D721Med (cell line): ENCODE measurements at regions not wholly inside any gene's neighbourhood (a gene's known extent, or its start where the extent isn't known, plus 50 kb on each side); places are given as distances from the start of the nearest gene placed in this dataset.
A peak's percentile ranks its signal among the peaks of the same experiment; 100 is the strongest.

Source experiments
- DNase-seq: peaks from one replicate; pipeline ENCODE4 v3.0.0; 2011; ENCODE audit warnings: low spot score; ENCODE audit not compliant: insufficient read length
- FAIRE-seq: peaks from 2 replicates; lab custom pipeline; 2011; peaks lifted over from hg19 to GRCh38; lab: Jason Lieb, UNC
- TF ChIP-seq, protein P1 (sequence below): IDR thresholded peaks from 2 replicates; pipeline ENCODE4 v1.5.1; 2012; ENCODE audit warnings: mild to moderate bottlenecking, control low read depth; ENCODE audit not compliant: insufficient read depth; ENCODE audit errors: missing control alignments

DNA sequence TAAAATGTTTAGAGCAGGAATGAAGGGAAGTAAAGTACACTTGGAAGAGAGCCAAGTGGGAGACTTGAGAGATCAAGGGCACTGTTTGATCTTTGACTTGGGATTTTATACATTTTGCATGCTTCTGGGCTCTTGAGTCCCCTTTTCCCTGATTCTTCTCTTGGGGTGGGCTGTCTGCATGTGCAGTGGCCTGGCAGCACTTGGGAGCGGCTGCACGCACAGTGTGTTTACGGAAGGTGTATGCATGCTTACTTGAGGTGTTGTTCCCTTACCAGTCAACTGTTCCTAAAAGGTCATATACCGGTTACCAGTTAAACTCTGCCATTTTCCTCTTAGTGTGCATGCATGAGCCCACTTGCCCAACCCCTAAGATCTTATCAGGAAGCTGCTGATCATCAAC, 377.7 kb downstream of the CYLC2 start:
- TF ChIP-seq, protein P1, sequence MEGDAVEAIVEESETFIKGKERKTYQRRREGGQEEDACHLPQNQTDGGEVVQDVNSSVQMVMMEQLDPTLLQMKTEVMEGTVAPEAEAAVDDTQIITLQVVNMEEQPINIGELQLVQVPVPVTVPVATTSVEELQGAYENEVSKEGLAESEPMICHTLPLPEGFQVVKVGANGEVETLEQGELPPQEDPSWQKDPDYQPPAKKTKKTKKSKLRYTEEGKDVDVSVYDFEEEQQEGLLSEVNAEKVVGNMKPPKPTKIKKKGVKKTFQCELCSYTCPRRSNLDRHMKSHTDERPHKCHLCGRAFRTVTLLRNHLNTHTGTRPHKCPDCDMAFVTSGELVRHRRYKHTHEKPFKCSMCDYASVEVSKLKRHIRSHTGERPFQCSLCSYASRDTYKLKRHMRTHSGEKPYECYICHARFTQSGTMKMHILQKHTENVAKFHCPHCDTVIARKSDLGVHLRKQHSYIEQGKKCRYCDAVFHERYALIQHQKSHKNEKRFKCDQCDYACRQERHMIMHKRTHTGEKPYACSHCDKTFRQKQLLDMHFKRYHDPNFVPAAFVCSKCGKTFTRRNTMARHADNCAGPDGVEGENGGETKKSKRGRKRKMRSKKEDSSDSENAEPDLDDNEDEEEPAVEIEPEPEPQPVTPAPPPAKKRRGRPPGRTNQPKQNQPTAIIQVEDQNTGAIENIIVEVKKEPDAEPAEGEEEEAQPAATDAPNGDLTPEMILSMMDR = no peak
- DNase-seq (no peak), FAIRE-seq (no peak)

DNA sequence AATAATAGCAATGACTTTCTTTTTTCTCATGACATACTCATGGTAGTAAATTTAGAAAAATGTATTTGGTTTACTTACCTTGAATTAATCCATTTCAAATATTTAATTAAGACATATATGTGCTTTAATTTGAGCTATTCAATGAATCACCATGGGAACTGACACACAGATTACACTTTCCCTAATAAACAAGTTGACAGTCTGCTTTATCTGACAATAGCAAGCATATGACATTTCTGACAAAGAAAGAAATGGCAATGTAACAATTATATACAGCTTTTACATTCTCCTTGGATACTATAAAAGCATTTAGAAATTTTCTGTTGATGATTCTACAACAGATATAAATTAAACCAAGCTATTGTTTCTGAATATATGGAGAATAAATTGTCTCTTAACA, 382.5 kb downstream of the CYLC2 start:
- no peak for DNase-seq
- TF ChIP-seq, protein P1 = no peak
- FAIRE-seq = no peak

DNA sequence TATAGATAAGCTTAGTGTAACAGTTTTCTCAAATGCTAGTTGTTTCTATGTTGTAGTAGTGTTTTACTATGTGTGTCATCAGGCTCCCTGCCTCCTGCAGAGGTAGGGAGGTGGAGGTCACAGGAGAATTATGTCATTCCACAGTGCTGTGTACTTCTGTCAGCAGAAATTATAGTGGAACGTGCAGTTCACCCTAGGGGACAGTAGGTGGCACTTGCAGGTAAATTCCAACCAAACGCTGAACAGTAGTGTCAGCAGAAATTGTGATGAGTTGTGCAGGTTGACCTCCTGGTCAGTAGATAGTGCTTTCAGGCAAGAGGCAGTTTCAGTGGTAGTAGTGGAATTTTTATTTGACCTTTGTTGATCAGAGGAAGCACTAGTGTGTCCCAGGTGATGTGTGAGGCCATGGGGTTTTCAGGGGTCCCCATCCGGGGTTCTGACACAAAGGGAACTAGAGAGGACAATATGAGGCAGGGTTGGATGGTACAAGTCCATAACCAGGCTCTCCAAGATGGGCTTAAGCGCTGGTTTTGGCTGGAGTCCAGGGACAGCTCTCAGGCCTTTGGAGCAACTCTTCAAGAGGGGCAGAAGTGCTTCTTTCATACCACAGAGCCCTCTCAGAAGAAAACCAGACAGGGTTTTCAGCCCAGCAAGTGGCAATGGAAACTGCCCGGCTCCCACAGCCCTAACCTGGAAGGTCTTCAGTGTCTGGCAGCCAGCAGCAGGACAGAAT, 402.9 kb downstream of the CYLC2 start:
- no peak for FAIRE-seq

DNA sequence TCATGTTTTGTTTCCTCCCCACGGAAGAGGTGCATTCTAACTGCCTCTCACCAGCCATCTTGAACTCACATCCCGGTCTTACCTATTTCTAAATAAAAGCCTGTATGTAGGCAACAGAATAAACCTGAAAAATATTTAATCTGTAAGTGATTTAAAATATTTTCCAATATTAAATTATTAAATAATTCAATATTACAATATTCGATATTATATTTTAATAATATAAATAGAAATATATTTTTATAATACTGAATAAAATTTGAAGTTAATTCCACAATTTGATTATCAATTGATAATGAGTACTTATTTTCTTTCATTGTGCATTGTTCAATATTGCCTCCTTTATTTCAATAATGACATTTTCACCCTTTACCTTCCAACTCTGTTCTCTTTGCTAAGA, 404.4 kb downstream of the CYLC2 start:
- FAIRE-seq (no peak), DNase-seq (no peak)
- TF ChIP-seq, protein P1 = no peak

More for the DNA sequence above, 402.9 kb downstream of the CYLC2 start:
- TF ChIP-seq, protein P1 = peak; percentile 58
- DNase-seq = no peak

DNA sequence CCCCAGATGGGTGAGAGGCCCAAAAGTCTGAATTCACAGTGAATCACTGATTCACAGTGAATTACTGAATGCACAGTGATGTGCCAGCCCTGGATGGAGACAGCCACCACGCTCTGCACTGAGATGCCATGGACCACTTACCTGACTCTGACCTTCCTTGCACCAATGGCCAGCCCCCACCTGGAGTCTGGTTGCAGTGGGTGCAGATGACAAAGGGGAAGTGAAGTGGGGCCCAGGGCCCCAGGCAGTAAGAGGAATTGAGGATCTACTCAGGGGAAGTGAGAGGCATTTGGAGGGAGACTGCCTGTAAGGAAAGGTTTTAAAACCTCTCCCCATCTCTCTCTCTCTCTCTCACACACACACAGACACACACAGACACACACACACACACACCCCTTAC, 412.1 kb downstream of the CYLC2 start:
- TF ChIP-seq, protein P1 = no peak
- DNase-seq (no peak), FAIRE-seq (no peak)

DNA sequence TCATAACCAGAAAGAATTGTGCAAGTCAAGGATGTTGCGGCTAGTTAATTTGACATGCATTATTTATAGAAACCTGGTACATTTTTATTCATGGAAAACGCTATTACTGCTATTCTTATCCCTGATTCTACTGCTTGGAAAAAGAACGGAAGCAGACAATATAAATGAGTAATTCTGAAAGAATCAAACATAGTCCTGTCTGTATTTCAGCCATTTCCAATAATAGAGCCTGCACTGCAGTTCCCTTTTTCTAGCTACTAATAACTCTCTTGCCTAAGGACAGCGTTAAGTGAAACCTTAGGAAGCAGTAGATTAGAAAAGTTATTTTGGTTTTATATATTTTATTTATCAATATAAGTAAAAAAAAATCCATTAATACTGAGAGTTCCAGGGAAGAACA, 414.9 kb downstream of the CYLC2 start:
- no peak for DNase-seq
- FAIRE-seq = no peak
- TF ChIP-seq, protein P1 = no peak

DNA sequence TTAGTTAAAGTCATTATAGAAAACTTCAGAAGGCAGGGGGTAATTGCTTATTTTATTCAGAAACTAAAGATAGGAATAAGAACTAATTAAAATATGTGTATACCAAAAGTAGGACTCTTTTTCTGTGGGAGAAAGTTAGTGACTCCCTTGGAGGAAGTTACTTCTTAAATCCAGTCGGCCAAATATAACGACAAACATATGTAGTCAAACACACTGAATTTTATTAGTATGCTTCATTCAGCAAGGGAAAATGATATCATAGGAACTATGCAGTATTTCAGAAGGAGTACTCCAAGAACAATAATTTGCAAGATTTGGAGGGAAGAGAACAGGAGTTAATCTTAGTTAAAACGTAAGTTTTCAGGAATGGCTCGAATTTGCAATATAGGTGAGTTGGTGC, 432.6 kb downstream of the CYLC2 start:
- TF ChIP-seq, protein P1 = no peak
- no peak for FAIRE-seq

More for the DNA sequence above, 432.6 kb downstream of the CYLC2 start:
- DNase-seq = no peak
